HG02973 (cell line): ENCODE measurements at regions not wholly inside any gene's neighbourhood (a gene's known extent, or its start where the extent isn't known, plus 50 kb on each side); places are given as distances from the start of the nearest gene placed in this dataset.
"Not testable (repeated sequence)": the region's sequence is repeated elsewhere in the genome, so short reads cannot be mapped to it uniquely, and the experiment has no call there.

Experiments
- ATAC-seq: cut with Tn5 transposase; IDR thresholded peaks from one replicate; pipeline ENCODE4 v1.9.1; 2021; ENCODE audit warnings: moderate library complexity; ENCODE audit not compliant: unreplicated experiment

- ATAC-seq = no peak
Measured at GRCh38 chr11:24400059-24400665, 96.7 kb upstream of the LUZP2 start.

- ATAC-seq = no peak
Measured at GRCh38 chr11:24406389-24406788, 90.5 kb upstream of the LUZP2 start.

GRCh38 chr11:24406980-24407379 is 89.9 kb upstream of the LUZP2 start:
- ATAC-seq = no peak

GRCh38 chr11:24407733-24408132 is 89.1 kb upstream of the LUZP2 start:
- ATAC-seq = no peak

- no peak for ATAC-seq
Measured at GRCh38 chr11:24408202-24408601, 88.7 kb upstream of the LUZP2 start.

- ATAC-seq = no peak
Measured at GRCh38 chr11:24411791-24412190, 85.1 kb upstream of the LUZP2 start.

GRCh38 chr11:24412722-24413121 is 84.1 kb upstream of the LUZP2 start:
- ATAC-seq = no peak

GRCh38 chr11:24413391-24413790 is 83.5 kb upstream of the LUZP2 start:
- no peak for ATAC-seq

- not testable (repeated sequence) for ATAC-seq
Measured at GRCh38 chr11:24415955-24416636, 80.8 kb upstream of the LUZP2 start.

- no peak for ATAC-seq
Measured at GRCh38 chr11:24421766-24422165, 75.1 kb upstream of the LUZP2 start.

GRCh38 chr11:24422376-24422775 is 74.5 kb upstream of the LUZP2 start:
- ATAC-seq = no peak

- ATAC-seq = no peak
Measured at GRCh38 chr11:24437123-24437522, 59.7 kb upstream of the LUZP2 start.
